KMS-11 (cell line): ENCODE measurements at regions not wholly inside any gene's neighbourhood (a gene's known extent, or its start where the extent isn't known, plus 50 kb on each side); places are given as distances from the start of the nearest gene placed in this dataset.

Source experiments
- H2AFZ ChIP-seq: fragments of 200-600 bp; sonication (generic); 2 replicates; pipeline ENCODE4 v1.6.1; 2016; ENCODE audit warnings: antibody characterized with exemption, mixed run types, low read depth
- H3K27ac ChIP-seq: fragments of 200-600 bp; sonication (generic); 2 replicates; pipeline ENCODE4 v1.6.1; 2016; ENCODE audit warnings: mild to moderate bottlenecking, mixed run types
- H3K27me3 ChIP-seq: fragments of 200-600 bp; sonication (generic); 2 replicates; pipeline ENCODE4 v1.6.1; 2017; ENCODE audit warnings: mild to moderate bottlenecking, low read depth, mixed run types, moderate library complexity; ENCODE audit not compliant: insufficient read depth
- H3K36me3 ChIP-seq: fragments of 200-600 bp; sonication (generic); 2 replicates; pipeline ENCODE4 v1.6.1; 2017; ENCODE audit warnings: mild to moderate bottlenecking, mixed run types; ENCODE audit not compliant: insufficient read depth
- H3K4me1 ChIP-seq: fragments of 200-600 bp; sonication (generic); 2 replicates; pipeline ENCODE4 v1.6.1; 2016; ENCODE audit warnings: mild to moderate bottlenecking, low read depth, mixed run types; ENCODE audit not compliant: poor library complexity, severe bottlenecking
- H3K4me2 ChIP-seq: fragments of 200-600 bp; sonication (generic); 2 replicates; pipeline ENCODE4 v1.7.0; 2016; ENCODE audit warnings: mild to moderate bottlenecking, mixed run types
- H3K4me3 ChIP-seq: fragments of 200-600 bp; sonication (generic); IDR thresholded peaks from 2 replicates; pipeline ENCODE4 v1.6.1; 2017; ENCODE audit warnings: low read depth, low read length, mixed read lengths; ENCODE audit not compliant: insufficient read depth
- H3K79me2 ChIP-seq: fragments of 200-600 bp; sonication (generic); 2 replicates; pipeline ENCODE4 v1.6.1; 2016; ENCODE audit warnings: low read depth, mixed run types; ENCODE audit not compliant: insufficient read depth
- H3K9ac ChIP-seq: fragments of 200-600 bp; sonication (generic); 2 replicates; pipeline ENCODE4 v1.6.1; 2016; ENCODE audit warnings: mild to moderate bottlenecking, mixed run types
- H4K20me1 ChIP-seq: fragments of 200-600 bp; sonication (generic); 2 replicates; pipeline ENCODE4 v1.6.1; 2016; ENCODE audit warnings: mild to moderate bottlenecking, mixed run types; ENCODE audit not compliant: insufficient read depth
- CTCF ChIP-seq: fragments of 200-600 bp; sonication (generic); conservative IDR thresholded peaks from 2 replicates; pipeline ENCODE4 v1.6.1; 2017; ENCODE audit warnings: low read depth, mild to moderate bottlenecking, antibody characterized with exemption, low read length, moderate library complexity, mixed read lengths

GRCh38 chr11:115939731-115940421 lies 435.7 kb upstream of the CADM1 start:
- H3K4me3 ChIP-seq: no peak overlapping the region
- no peak for TF ChIP-seq CTCF
- H3K4me2 ChIP-seq: peak overlapping the region; percentile 76
- H3K27ac ChIP-seq: no peak overlapping the region
- H4K20me1 ChIP-seq: no peaks in the 10 kb centered on the region
- no peak overlapping the region for H3K9ac ChIP-seq
- H3K27me3 ChIP-seq: peaks cover 8% of the 10 kb centered on the region; the same call in 1 of the 2 replicates
- H3K79me2 ChIP-seq: no peaks in the 10 kb centered on the region
- no peak overlapping the region for H2AFZ ChIP-seq
- H3K36me3 ChIP-seq: no peaks in the 10 kb centered on the region
- peaks cover 19% of the 10 kb centered on the region for H3K4me1 ChIP-seq

- Histone ChIP-seq H3K36me3 (no peaks in the 10 kb centered on the region), H3K4me3 (no peak overlapping the region), H3K4me2 (peak overlapping the region; percentile 59; the same call in 1 of the 2 replicates), H3K27me3 (peaks cover 8% of the 10 kb centered on the region; the same call in 1 of the 2 replicates), H3K4me1 (peaks cover 19% of the 10 kb centered on the region), H3K27ac (no peak overlapping the region), H4K20me1 (no peaks in the 10 kb centered on the region), H3K9ac (no peak overlapping the region), H2AFZ (no peak overlapping the region), H3K79me2 (no peaks in the 10 kb centered on the region)
- TF ChIP-seq CTCF: no peak
Measured at GRCh38 chr11:115939104-115939730, 435.0 kb upstream of the CADM1 start.

GRCh38 chr11:115933564-115933963 lies 429.3 kb upstream of the CADM1 start:
- H3K27me3 ChIP-seq: peaks cover 3% of the 10 kb centered on the region; the same call in 1 of the 2 replicates

GRCh38 chr11:115931548-115932083 lies 427.4 kb upstream of the CADM1 start:
- H3K36me3 ChIP-seq: no peaks in the 10 kb centered on the region
- TF ChIP-seq CTCF: no peak
- H3K9ac ChIP-seq: no peak overlapping the region
- peaks cover 55% of the 10 kb centered on the region for H3K4me1 ChIP-seq
- no peaks in the 10 kb centered on the region for H3K27me3 ChIP-seq
- H4K20me1 ChIP-seq: no peaks in the 10 kb centered on the region
- no peak overlapping the region for H2AFZ ChIP-seq
- H3K4me2 ChIP-seq: peak overlapping the region; percentile 80
- no peaks in the 10 kb centered on the region for H3K79me2 ChIP-seq
- H3K27ac ChIP-seq: no peak overlapping the region
- H3K4me3 ChIP-seq: no peak overlapping the region

More at GRCh38 chr11:115933564-115933963, 429.3 kb upstream of the CADM1 start:
- Histone ChIP-seq H2AFZ (no peak overlapping the region), H3K4me3 (no peak overlapping the region), H3K9ac (no peak overlapping the region), H3K4me1 (peaks cover 37% of the 10 kb centered on the region), H4K20me1 (no peaks in the 10 kb centered on the region), H3K4me2 (no peak overlapping the region), H3K79me2 (no peaks in the 10 kb centered on the region), H3K36me3 (no peaks in the 10 kb centered on the region), H3K27ac (no peak overlapping the region)
- TF ChIP-seq CTCF: no peak
